BJ (cell line): ENCODE measurements at regions not wholly inside any gene's neighbourhood (a gene's known extent, or its start where the extent isn't known, plus 50 kb on each side); places are given as distances from the start of the nearest gene placed in this dataset.

Experiments used
- CTCF ChIA-PET: fragments of 350-600 bp; formaldehyde crosslinking; extraction: SDS; loops from one replicate; lab custom pipeline; 2021; ENCODE audit warnings: antibody characterized with exemption, inconsistent platforms; lab: Yijun Ruan, JAX
- POLR2A ChIA-PET: fragments of 300-600 bp; sonication (Branson Sonifier 250); formaldehyde crosslinking; extraction: SDS; loops from one replicate; lab custom pipeline; 2021; ENCODE audit warnings: antibody characterized with exemption; lab: Charles Lee
- DNase-seq: peaks from one replicate; pipeline ENCODE4 v3.0.0-alpha.2; 2011; ENCODE audit warnings: low read depth
- H3K27me3 ChIP-seq: 2 replicates; pipeline ENCODE4 v1.6.0; 2011; ENCODE audit warnings: low read length; ENCODE audit not compliant: control insufficient read depth, insufficient read depth
- H3K36me3 ChIP-seq: 2 replicates; pipeline ENCODE4 v1.5.1; 2011; ENCODE audit warnings: low read length; ENCODE audit not compliant: control insufficient read depth, insufficient read depth
- H3K4me3 ChIP-seq: 2 replicates; pipeline ENCODE4 v1.5.1; 2011; ENCODE audit warnings: low read depth, mild to moderate bottlenecking, control low read depth, low read length
- CTCF ChIP-seq: IDR thresholded peaks from 2 replicates; pipeline ENCODE4 v1.5.1; 2011; ENCODE audit warnings: low read depth, mild to moderate bottlenecking, control low read depth, inconsistent platforms, low read length, moderate library complexity; ENCODE audit not compliant: insufficient read depth

DNA sequence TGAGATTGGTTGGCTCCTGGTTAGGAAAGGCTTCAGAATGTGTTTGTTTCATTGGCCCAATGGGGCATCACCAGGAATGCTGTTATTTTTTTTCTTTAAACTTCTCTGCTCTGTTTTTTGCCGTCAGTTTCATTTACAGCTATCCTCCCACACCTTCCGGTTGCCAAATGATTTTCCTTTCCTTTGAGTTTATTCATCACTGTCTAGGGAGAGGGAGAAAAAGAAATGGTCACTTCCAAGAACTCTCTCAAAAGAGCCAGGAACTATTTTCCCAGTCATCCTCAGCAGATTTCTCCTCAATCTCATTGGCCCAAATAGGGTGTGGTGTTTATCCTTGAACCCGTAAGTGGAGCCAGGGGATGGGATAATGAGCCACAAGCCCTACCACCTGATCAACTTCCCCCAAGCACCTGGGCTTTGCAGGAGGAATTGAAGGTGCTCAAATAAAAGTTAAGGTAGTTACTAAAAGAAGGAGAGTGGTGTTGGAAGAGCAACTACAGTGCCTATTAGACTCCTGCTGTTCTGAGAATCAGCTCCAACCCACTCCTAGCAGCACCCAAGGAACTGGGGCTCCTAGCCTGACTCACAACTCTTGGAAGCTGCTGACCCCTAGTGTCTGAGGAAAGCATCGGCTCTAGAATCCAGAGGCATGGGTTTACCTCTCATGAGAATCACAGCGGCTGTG lies 183.8 kb upstream of the IL12A start:
- peak; percentile 95 for TF ChIP-seq CTCF
- H3K27me3 ChIP-seq: no peaks in the 10 kb centered on the region
- POLR2A ChIA-PET: interaction anchor here (0.5 to 0.7 kb wide), 2 partner anchors 481 to 644 kb away, joined by 3 to 4 read pairs; no protein-coding TSS in a partner anchor
- DNase-seq: no peak
- no peak overlapping the region for H3K4me3 ChIP-seq
- H3K36me3 ChIP-seq: no peaks in the 10 kb centered on the region; the same call in 1 of the 2 replicates
- CTCF ChIA-PET: interaction anchor here (0.7 to 6.4 kb wide), 45 partner anchors 9 to 545 kb away, joined by 3 to 78 read pairs (median 4); no protein-coding TSS in a partner anchor

GRCh38 chr3:159805411-159805772 lies 183.2 kb upstream of the IL12A start:
- no peak for DNase-seq
- ChIA-PET POLR2A (interaction anchor here (0.5 to 0.7 kb wide), 2 partner anchors 482 to 644 kb away, joined by 3 to 4 read pairs; no protein-coding TSS in a partner anchor), CTCF (interaction anchor here (0.7 to 6.4 kb wide), 42 partner anchors 9 to 541 kb away, joined by 3 to 78 read pairs (median 4); no protein-coding TSS in a partner anchor)
- Histone ChIP-seq H3K4me3 (no peak overlapping the region), H3K27me3 (no peaks in the 10 kb centered on the region), H3K36me3 (no peaks in the 10 kb centered on the region; the same call in 1 of the 2 replicates)
- no peak for TF ChIP-seq CTCF

DNA sequence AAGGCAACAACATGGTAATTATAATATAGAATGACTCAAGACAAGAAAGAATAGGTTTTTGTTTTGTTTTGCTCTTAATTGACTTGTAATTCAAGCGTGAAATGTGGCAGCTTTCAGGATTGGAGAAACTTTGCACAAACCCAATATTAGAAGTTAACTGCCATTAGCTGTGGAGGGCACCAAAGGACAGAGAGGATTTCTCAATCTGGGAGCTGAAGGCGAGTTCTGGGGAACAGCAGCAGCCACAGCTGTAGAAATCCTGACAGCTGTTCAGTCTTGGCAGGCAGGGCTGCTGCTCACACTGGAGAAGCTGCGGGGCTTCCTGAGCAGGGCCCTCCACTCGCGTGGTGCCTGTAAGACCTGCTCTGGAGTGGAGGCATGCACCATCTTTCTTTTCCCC lies 182.2 kb upstream of the IL12A start:
- ChIA-PET CTCF (interaction anchor here (0.7 to 6.4 kb wide), 16 partner anchors 8 to 208 kb away, joined by 3 to 78 read pairs (median 13); no protein-coding TSS in a partner anchor), POLR2A (no interaction called here)
- Histone ChIP-seq H3K36me3 (no peaks in the 10 kb centered on the region; the same call in 1 of the 2 replicates), H3K27me3 (no peaks in the 10 kb centered on the region), H3K4me3 (no peak overlapping the region)
- TF ChIP-seq CTCF: no peak
- DNase-seq: no peak

DNA sequence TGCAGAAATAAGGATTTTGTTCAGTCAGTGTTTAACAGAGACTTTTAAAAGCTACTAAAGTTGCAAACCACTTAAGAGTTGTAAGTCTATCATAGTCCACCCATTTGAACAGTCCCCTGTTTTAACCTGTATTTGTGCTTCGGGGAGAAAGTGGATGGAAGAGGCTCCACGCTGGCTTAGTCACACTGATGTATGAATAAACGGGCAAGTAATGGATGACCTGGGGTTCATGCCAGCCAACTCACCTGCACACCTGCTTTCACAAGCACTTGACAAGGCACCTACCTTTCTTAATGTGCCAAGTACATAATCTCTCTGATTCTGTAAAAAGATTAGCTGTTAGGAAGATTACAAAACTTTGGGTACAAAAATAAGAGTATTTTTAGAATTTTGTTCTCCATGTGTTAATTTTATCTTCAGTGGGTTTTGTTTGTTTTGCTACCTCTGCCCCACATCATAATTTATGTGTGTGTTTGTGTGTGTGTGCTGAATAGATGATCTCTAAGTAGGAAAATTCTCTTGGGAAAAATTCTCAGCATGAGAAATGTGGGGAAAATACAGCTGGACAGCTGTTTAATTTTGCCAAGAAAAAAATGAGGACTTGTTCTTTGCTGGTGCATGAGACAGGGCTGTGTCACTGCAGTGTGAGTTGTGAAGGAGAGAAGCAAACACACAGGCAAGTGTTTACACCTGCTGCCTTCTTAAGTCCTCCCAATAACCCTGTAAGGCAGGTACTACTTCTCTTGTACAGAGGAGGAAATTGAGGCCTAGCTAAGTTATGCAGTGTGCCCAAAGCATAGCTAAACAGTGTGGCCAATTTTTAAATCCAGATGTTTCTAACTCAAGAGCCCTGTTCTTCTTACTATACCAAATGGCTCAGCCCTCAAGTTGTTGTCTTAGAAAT lies 181.2 kb upstream of the IL12A start:
- POLR2A ChIA-PET: interaction anchor here (0.6 kb wide), 1 partner anchor 1594 kb away, joined by 3 read pairs; no protein-coding TSS in a partner anchor

More for the DNA sequence above, 181.2 kb upstream of the IL12A start:
- TF ChIP-seq CTCF: no peak
- H3K27me3 ChIP-seq: no peaks in the 10 kb centered on the region
- DNase-seq: no peak
- CTCF ChIA-PET: interaction anchor here (0.8 to 6.4 kb wide), 11 partner anchors 11 to 486 kb away, joined by 3 to 78 read pairs (median 10); no protein-coding TSS in a partner anchor
- H3K36me3 ChIP-seq: no peaks in the 10 kb centered on the region; the same call in 1 of the 2 replicates
- no peak overlapping the region for H3K4me3 ChIP-seq
